GM21447 (cell line): ENCODE measurements at regions not wholly inside any gene's neighbourhood (a gene's known extent, or its start where the extent isn't known, plus 50 kb on each side); places are given as distances from the start of the nearest gene placed in this dataset.

ENCODE experiments used
- ATAC-seq: cut with Tn5 transposase; IDR thresholded peaks from one replicate; pipeline ENCODE4 v1.9.1; 2021; ENCODE audit not compliant: unreplicated experiment

- no peak for ATAC-seq
Measured at GRCh38 chr10:28810057-28810870, 132.9 kb downstream of the BAMBI start.

GRCh38 chr10:28811639-28812349 lies 134.5 kb downstream of the BAMBI start:
- no peak for ATAC-seq

GRCh38 chr10:28812384-28813372 lies 135.4 kb downstream of the BAMBI start:
- ATAC-seq, result no peak

GRCh38 chr10:28815681-28816080 lies 138.4 kb downstream of the BAMBI start:
- no peak for ATAC-seq

GRCh38 chr10:28822719-28823464 lies 145.6 kb downstream of the BAMBI start:
- no peak for ATAC-seq

GRCh38 chr10:28823501-28824075 lies 146.3 kb downstream of the BAMBI start:
- ATAC-seq, result no peak

- no peak for ATAC-seq
Measured at GRCh38 chr10:28833313-28833712, 156.0 kb downstream of the BAMBI start.

GRCh38 chr10:28836435-28836743 lies 159.1 kb downstream of the BAMBI start:
- no peak for ATAC-seq

- no peak for ATAC-seq
Measured at GRCh38 chr10:28837613-28838390, 160.5 kb downstream of the BAMBI start.

GRCh38 chr10:28838908-28839307 lies 161.6 kb downstream of the BAMBI start:
- no peak for ATAC-seq

GRCh38 chr10:28839600-28840007 lies 162.3 kb downstream of the BAMBI start:
- no peak for ATAC-seq

GRCh38 chr10:28840202-28840601 lies 162.9 kb downstream of the BAMBI start:
- ATAC-seq, result no peak

GRCh38 chr10:28840971-28841370 lies 163.7 kb downstream of the BAMBI start:
- ATAC-seq, result no peak

- ATAC-seq, result no peak
Measured at GRCh38 chr10:28841625-28842024, 164.3 kb downstream of the BAMBI start.

GRCh38 chr10:28842321-28842720 lies 165.0 kb downstream of the BAMBI start:
- ATAC-seq, result no peak

- ATAC-seq, result no peak
Measured at GRCh38 chr10:28845009-28845682, 167.8 kb downstream of the BAMBI start.

- no peak for ATAC-seq
Measured at GRCh38 chr10:28849309-28849708, 172.0 kb downstream of the BAMBI start.

GRCh38 chr10:28849821-28850220 lies 172.5 kb downstream of the BAMBI start:
- no peak for ATAC-seq

GRCh38 chr10:28850784-28851183 lies 173.5 kb downstream of the BAMBI start:
- ATAC-seq, result no peak
